A673 (cell line): ENCODE measurements at regions not wholly inside any gene's neighbourhood (a gene's known extent, or its start where the extent isn't known, plus 50 kb on each side); places are given as distances from the start of the nearest gene placed in this dataset.

ENCODE experiments used
- BruUV-seq: library from RNA; stranded (reverse); fragments of 400-500 nt; replicated peaks from 2 replicates; lab custom pipeline; 2021; lab: Mats Ljungman, UMichigan
- CTCF ChIA-PET: fragments of 300-600 bp; sonication (Branson Sonifier 250); formaldehyde crosslinking; loops from one replicate; lab custom pipeline; 2022; ENCODE audit warnings: antibody characterized with exemption; lab: Charles Lee
- POLR2A ChIA-PET: fragments of 300-600 bp; sonication (Branson Sonifier 250); formaldehyde crosslinking; loops from one replicate; lab custom pipeline; 2022; ENCODE audit warnings: antibody characterized with exemption; ENCODE audit not compliant: low non-redundant PET; lab: Charles Lee
- DNase-seq: peaks from one replicate; pipeline ENCODE4 v3.0.0-alpha.2; 2015; ENCODE audit warnings: low spot score
- H3K27ac ChIP-seq: fragments of 200-600 bp; sonication (generic); 2 replicates; pipeline ENCODE4 v1.5.1; 2016; ENCODE audit warnings: mixed run types, low read depth, mild to moderate bottlenecking, mixed read lengths, antibody characterized with exemption, low read length; ENCODE audit not compliant: poor library complexity, severe bottlenecking
- H3K27me3 ChIP-seq: fragments of 200-600 bp; sonication (generic); replicated peaks from 2 replicates; pipeline ENCODE4 v1.6.1; 2017; ENCODE audit warnings: mixed run types, low read depth, mild to moderate bottlenecking, mixed read lengths, antibody characterized with exemption, low read length; ENCODE audit not compliant: insufficient read depth, poor library complexity
- H3K36me3 ChIP-seq: fragments of 200-600 bp; sonication (generic); 2 replicates; pipeline ENCODE4 v1.6.1; 2016; ENCODE audit warnings: mixed run types, mild to moderate bottlenecking, mixed read lengths, antibody characterized with exemption, low read length; ENCODE audit not compliant: insufficient read depth, poor library complexity, severe bottlenecking
- H3K4me1 ChIP-seq: fragments of 200-600 bp; sonication (generic); 2 replicates; pipeline ENCODE4 v1.6.1; 2017; ENCODE audit warnings: mixed run types, mild to moderate bottlenecking, mixed read lengths, antibody characterized with exemption, low read length; ENCODE audit not compliant: insufficient read depth, poor library complexity, severe bottlenecking
- H3K4me3 ChIP-seq: fragments of 200-600 bp; sonication (generic); 2 replicates; pipeline ENCODE4 v1.5.1; 2016; ENCODE audit warnings: low read depth, mixed run types, mild to moderate bottlenecking, mixed read lengths, low read length; ENCODE audit not compliant: poor library complexity, severe bottlenecking
- H3K9me3 ChIP-seq: fragments of 200-600 bp; sonication (generic); 2 replicates; pipeline ENCODE4 v1.6.1; 2016; ENCODE audit warnings: mixed run types, low read depth, mild to moderate bottlenecking, mixed read lengths, antibody characterized with exemption, low read length; ENCODE audit not compliant: poor library complexity, severe bottlenecking
- CTCF ChIP-seq: fragments of 300-800, 200-600 bp; sonication (generic); conservative IDR thresholded peaks from 2 replicates; pipeline ENCODE4 v1.5.1; 2017; ENCODE audit warnings: low read depth, mild to moderate bottlenecking, antibody characterized with exemption, low read length, moderate library complexity, mixed read lengths
- EZH2 ChIP-seq: fragments of 200-600 bp; sonication (generic); IDR thresholded peaks from 2 replicates; pipeline ENCODE4 v1.6.1; 2017; ENCODE audit warnings: borderline replicate concordance, low read depth, mild to moderate bottlenecking, mixed read lengths, antibody characterized with exemption, low read length; ENCODE audit not compliant: poor library complexity, severe bottlenecking
- intact Hi-C: fragments of 100-400 bp; cut with micrococcal nuclease; formaldehyde crosslinking; loops from one replicate; pipeline ENCODE4 v1.10.0; 2022; ENCODE audit not compliant: unreplicated experiment

- CTCF ChIA-PET = no interaction called here
- no peak overlapping the region for H3K27ac ChIP-seq
These were observed 1212.4 kb upstream of the TMEM132C start for GRCh38 chr12:127054531-127054930.

GRCh38 chr12:127060310-127060847, 1206.6 kb upstream of the TMEM132C start:
- Histone ChIP-seq H3K36me3 (no peaks in the 10 kb centered on the region), H3K27me3 (no peaks in the 10 kb centered on the region), H3K9me3 (no peaks in the 10 kb centered on the region), H3K27ac (no peak overlapping the region), H3K4me3 (no peak overlapping the region), H3K4me1 (no peaks in the 10 kb centered on the region)
- intact Hi-C loops = no loop called here
- ChIA-PET CTCF (no interaction called here), POLR2A (no interaction called here)
- DNase-seq = no peak
- TF ChIP-seq EZH2 (no peak), CTCF (no peak)
- no TSS peak for BruUV-seq

More at GRCh38 chr12:127054531-127054930, 1212.4 kb upstream of the TMEM132C start:
- TF ChIP-seq EZH2 (no peak), CTCF (no peak)
- Histone ChIP-seq H3K4me1 (no peaks in the 10 kb centered on the region), H3K9me3 (no peaks in the 10 kb centered on the region), H3K4me3 (no peak overlapping the region), H3K36me3 (no peaks in the 10 kb centered on the region), H3K27me3 (no peaks in the 10 kb centered on the region)
- POLR2A ChIA-PET = no interaction called here
- BruUV-seq = no TSS peak
- no peak for DNase-seq
- intact Hi-C loops = no loop called here

GRCh38 chr12:127060933-127061332, 1206.0 kb upstream of the TMEM132C start:
- no peaks in the 10 kb centered on the region for H3K9me3 ChIP-seq
- ChIA-PET CTCF (no interaction called here), POLR2A (no interaction called here)
- H3K27me3 ChIP-seq = no peaks in the 10 kb centered on the region
- TF ChIP-seq EZH2 (no peak), CTCF (no peak)
- no peak overlapping the region for H3K27ac ChIP-seq
- intact Hi-C loops = no loop called here
- H3K36me3 ChIP-seq = no peaks in the 10 kb centered on the region
- H3K4me3 ChIP-seq = no peak overlapping the region
- no TSS peak for BruUV-seq
- H3K4me1 ChIP-seq = no peaks in the 10 kb centered on the region
- no peak for DNase-seq
